Stimulated activated CD4-positive, alpha-beta T cell treated with anti-CD3 and anti-CD28 coated beads, Interleukin-2, amount 100 ng/mL, for 24 hours (primary cell): ENCODE measurements at regions not wholly inside any gene's neighbourhood (a gene's known extent, or its start where the extent isn't known, plus 50 kb on each side); places are given as distances from the start of the nearest gene placed in this dataset.

Source experiments
- DNase-seq, 2 donors: peaks; one replicate each; pipeline ENCODE4 v3.0.0-alpha.2; 2020

DNA sequence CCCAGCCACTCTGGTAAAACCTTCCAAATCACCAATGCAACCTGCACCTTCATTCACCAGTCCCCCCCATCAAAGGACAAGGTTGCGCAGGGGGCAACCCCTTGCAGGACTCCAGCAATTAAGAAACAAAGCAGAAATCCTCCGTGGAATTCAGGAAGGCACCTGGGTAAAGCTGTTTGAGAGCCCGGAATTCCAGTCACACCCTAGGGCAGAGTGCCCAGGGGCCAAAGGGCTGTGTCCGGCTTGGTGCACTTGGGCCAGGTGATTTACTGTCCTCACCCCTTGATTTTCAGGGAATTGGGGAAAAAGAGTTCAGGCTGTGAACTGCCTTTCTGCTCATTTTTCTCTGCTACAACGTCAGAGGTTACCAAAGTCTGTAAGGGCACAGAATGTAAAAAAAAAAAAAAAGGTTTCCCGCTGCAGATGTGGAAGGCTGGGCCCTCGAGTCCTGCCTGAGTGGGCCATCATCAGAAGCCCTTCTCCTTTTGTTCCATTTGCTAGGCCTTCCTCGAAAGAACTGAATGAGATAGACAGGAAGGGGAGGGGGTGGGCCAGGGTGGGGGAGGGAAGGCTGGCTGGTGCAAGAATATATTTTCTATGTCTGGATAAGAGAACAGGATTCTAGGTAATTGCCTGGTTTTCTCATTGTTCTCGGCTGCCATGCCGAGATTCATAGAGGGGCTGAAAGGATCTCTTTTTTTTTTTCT, 266.5 kb upstream of the PSMD7 start:
- no peak for DNase-seq

DNA sequence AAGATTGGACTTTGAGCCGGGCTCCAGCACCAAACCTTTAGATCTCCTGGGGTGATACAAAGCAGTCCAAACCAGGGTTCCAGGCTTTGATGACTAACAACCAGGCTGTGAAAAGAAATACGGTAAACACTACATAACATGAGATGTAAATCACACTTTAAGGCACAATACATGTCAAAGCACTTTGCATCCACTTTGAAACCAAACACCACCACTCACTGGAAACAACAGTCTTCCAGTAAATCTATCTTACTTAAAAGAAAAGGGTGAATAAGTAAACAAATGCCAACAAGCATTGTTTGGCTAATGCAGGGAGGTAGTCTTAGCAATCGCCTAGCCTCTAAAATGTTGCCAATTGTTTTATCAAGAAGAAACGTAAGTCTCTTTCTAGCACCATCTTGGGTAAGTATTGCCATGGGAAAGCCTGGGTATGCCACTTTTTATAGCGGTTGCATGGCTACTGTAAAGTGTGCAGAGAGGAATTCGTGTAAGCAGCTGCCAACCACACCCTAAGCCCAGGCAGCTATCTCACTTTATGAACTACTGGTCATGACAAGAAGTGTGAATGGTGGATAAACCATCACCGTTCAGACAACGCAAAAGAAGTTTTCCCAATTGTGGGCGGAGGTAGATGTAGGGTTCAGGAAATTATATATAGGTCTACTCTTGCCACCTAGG, 267.4 kb upstream of the PSMD7 start:
- no peak for DNase-seq

DNA sequence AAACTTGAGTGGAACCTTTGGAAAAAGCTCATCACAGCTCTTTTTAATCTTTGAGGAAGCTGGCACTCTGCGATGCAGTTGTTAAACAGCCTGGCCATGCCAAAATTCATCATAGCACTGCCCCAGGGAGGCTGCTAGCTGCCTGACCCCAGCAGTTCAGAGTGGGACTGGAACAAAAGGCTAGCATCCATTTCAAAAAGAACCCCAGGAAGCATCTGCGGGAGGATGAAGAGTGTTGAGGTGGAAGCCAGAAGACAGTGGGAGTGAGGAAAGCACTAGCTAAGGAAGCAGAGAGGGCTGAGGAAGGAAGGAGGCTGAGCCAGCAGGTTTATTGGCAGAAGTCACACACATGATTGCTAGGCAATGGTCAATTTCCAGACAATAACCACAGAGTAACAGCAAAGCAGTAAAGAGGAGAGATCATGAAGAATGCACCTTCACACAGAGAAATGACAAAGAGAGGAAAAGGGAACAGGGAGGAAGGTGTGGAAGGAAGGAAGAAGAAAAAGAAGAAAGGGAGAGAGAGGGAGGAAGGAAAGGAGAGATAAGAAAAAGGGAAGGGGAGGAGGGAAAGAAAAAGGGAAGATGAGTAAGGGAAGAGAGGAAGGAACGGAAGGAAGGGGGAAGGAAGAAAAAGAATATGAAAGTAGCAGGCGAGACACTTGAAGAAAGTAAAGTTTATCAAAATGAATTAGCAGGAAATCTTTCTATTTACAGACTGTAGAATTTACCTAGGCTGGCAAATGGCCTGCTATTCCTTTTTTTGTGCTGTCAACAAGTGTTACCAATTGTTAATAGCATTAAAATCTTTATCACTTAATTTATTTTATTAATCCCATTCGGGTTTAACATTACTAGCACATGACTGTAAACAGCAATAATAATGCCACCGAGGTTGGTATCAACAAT, 270.0 kb upstream of the PSMD7 start:
- DNase-seq: no peak

DNA sequence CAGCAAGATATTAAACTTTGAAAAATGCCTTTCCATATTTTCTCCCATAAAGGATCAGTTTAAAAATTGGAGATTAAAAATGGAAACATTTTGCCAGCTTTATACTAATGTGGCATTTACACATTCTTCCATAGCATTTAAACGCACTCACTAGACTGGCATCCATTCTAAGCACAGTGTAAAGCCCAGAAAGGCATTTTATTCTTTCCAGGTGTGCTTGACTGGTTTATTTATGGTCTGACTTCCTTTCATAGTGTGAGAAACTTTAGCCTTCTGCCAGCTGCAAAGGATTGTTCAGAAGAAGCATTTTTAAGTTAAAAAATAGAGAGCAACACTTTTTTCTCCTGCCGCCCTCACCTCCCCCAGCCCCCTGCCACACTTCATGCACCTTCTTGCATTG, 271.7 kb upstream of the PSMD7 start:
- DNase-seq: no peak

DNA sequence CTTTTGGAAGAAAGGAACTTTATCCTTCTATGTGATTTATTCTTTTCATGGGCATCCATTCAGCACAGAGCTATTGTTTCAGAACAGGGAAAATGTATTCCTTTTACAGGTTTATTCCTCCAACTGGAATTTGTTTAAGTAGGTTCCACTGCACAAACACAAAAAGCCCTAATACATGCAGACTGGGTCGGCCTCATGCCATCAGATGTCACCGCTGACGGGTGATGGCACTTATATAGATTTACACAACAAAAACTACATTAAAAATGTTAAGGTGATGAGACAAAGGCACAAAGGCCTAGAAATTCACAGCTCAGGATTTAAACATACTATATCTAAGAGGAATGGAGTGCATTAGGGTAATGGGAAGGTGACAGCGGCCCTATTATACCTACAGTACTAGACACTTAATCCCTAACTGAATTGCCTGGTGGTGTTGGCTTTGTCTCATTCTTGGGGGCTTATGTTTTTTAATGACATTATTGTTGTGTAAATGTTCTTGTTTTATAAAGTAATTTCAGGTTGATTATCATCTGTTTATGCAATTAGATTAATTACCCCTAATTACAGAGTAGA, 276.4 kb upstream of the PSMD7 start:
- no peak for DNase-seq

DNA sequence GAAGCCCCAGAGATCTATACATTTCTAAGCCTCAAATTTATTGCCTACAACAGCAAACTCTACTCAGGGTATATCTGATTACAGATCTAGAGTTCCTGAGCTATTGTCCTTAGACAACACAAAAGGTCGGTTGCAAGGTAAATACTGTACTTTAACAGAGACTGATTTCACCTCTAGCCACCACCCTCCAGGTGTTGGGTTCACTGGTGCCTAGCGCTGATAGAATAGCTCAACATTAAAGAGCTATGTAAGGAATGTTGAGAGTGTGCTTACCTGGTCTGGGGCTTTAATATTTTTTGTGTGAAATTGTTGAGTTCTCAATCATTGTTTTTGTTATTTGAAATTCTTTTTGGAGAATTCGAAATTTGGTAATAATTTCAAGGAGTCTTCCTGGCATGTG, 277.0 kb upstream of the PSMD7 start:
- DNase-seq: no peak

DNA sequence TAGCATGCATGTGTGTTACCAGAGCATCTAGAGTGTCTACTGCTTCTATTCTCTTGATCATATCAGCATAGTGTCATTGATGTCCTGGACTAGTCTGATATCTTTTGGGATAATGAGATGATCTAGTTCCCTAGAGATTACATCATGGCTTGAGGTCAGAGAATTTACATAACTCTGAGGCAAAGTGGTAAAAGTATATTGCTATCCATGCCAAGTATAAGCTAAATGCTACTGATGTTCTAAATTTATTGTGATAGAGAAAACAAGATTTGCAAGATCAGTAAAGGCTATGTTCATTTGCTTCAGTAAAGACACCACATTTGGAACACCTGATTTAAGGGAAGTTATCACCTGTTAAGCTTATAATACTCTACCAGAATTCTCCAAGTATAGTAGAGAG, 280.7 kb upstream of the PSMD7 start:
- DNase-seq: no peak

DNA sequence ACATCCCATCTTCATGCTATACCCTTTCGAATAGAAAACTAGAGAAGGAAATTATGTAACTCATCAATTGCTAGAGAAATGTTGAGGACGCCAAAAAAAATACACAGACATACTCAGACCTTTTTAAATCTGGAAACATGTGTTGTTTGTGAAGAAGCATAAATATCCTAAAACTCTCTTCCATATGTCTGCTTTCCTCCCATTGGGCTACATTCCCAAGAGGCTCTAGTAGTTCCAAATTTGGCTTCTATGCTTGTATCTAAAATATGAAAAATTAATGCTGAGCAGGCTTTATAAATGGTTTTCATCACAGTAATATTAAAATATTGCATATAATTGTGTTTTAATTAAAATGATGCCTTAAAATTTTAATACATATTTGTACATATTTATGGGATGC, 297.9 kb upstream of the PSMD7 start:
- DNase-seq: no peak

DNA sequence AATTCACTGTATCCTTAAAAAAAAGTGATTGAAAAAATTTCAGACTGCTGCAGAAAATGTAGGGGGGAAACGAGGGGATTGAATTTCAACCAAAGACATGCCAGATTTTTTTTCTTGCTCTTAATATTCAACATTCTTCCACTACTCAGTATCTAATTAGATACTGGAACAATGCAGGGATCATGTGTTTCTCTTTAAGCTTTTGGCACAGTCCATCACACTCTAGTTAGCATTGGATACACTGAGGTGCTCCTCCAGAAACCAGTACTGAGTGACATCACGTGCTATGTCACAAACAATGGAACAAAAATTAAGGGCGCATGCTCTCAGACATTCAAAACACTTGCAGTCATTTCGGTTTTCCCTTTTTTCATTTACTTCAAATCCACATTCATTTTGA, 298.6 kb upstream of the PSMD7 start:
- no peak for DNase-seq

DNA sequence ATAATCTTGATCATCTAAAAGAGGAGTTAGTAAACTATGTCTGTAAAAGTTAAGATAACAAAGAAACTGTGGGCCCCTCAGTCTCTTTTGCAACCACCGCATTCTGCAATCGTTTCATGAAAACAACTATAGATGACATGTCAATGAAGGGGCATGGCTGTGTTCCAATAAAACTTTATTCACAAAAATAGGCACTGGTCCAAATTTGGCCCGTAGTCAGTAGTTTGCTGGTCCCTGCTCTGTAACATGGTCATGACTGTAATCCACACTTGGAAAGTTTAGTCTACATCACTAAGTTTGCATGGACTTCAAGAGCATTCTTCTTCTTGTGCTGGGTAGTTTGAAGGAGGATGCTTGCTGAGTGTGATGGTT, 299.3 kb upstream of the PSMD7 start:
- DNase-seq: no peak

DNA sequence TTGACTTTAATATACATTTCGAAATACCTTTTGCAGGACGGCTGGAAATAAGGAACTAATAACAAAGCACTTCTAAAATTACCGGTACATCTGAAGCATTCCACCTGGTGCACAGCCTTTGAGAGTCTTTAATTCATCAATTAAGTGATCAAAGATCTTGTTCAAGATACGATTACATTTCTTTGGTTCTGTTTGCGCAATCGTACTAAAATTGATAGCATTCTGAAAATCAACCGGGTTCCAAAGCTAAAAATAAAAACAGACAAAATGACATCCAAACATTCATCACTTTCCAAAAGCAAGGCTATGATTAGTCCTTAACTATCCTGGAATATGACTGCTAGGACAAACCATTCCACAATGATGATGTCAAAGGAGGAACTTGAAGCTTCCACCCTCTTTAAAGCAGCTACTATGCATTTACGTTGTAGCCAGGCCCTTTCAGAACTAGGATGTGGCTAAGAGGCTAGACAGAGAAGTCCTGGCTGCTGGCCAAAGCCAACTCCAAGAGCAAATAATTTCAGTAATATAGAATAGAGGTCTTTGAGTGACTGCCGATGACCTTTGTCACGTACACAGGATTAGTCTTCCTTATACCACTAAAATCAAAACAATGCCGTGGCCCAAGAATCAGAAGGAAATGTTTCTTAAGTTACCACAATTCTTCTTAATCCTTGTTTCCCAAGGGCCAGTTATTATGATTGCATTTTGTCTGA, 299.8 kb upstream of the PSMD7 start:
- DNase-seq: no peak

DNA sequence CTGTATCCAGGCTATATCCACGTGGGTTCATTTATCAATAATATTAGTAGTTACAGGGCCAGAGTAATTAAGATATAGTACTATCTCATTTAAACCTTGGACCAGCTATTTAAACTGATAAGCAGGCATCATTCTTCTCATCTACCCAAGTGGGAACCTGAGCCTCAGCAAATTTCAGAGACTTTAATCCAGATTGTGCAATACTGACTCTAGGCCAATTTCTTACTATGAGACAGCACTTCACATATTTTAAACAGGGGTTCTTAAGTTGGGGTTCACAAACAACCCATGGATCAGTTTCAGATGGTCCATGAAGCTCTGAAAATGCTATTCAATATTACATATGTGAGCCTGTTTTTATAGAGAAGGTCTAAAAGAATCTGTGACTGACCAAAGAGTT, 302.7 kb upstream of the PSMD7 start:
- no peak for DNase-seq

DNA sequence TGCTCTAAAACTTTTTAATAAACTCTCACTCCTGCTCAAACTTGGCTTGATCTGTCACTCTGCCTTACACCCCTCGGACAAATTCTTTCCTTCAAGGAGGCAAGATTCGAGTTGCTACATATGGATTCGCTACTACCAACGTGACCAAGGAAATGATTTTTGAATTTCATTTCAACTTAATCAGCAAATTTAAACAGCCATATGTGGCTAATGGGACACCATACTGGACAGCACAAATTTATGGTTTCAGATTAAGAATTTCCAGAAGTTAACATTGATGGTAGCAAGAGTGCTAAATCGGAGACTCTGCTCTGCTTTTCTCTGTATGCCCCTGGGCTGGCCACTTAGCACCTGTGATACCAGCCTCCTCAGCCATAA, 318.2 kb upstream of the PSMD7 start:
- DNase-seq: no peak

DNA sequence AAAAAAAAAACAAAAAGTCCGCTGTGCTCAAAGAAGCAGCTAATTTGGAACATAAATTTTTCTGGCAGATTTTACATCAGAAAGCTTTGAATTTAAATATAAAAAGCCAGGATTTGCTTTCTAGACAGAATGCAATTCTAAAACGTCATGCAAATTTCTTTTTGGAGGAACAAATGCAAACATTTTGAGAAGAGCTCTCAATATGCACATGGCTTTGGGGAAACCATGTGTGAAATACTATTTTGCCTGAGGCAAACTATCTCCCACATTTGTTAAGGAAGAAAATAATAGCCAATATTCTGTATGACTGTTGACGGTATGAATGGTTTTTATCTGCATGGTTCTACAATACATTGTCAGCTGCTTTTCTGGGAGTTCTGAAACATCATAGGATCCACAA, 320.0 kb upstream of the PSMD7 start:
- DNase-seq: no peak

DNA sequence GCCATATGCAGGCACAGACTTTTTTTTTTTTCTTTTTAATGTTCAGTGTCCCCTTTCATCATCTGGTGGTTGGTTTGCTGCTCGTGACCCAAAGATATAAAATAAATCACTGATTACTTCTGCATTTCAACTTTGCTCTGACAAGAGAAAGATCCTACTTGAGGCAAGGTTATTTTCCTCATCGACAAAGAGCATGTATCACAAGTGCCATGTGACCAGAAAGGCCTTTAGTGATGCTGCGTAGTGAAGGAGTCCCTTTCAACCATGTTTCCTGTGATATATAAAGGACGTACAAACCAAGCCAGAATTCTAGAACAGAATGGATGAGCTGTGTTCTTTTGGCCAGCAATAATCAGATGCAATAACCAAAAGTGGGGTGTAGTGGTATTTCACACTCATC, 323.4 kb upstream of the PSMD7 start:
- no peak for DNase-seq

DNA sequence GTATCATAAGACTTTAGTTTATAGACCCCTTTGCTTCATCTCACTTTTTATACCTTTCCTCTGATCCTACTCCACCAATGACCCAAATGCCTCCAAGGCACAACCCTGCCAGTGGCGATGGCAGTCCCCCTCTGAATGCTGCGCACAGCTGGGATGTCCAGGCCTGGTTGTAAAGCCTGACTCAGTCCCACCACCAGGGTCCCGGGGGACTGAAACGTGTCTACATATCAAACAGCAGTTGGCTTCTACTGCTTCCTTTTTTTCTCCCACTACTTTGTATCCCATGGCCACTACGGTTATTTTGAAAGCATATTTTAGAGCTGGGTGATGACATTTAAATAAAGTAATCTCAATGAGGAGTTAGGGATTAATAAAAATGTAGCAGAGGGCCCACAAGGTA, 329.8 kb upstream of the PSMD7 start:
- no peak for DNase-seq

DNA sequence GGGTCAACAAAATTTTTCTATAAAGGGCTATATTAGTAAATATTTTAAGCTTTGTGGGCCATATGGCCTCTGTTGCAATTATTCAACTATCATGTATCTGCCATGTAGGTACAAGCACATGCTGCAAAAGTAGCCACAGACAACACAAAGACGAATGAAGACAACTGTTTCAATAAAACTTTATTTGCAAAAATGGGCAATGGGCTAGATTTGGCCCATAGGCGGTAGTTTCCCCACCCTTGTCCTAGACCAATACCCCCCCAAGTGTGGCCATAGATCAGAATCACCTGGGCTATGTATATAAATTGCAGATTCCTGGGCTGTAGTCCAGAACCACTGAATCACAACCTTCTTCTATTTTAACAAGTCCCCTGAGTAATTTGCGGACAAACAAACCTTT, 331.0 kb upstream of the PSMD7 start:
- no peak for DNase-seq

DNA sequence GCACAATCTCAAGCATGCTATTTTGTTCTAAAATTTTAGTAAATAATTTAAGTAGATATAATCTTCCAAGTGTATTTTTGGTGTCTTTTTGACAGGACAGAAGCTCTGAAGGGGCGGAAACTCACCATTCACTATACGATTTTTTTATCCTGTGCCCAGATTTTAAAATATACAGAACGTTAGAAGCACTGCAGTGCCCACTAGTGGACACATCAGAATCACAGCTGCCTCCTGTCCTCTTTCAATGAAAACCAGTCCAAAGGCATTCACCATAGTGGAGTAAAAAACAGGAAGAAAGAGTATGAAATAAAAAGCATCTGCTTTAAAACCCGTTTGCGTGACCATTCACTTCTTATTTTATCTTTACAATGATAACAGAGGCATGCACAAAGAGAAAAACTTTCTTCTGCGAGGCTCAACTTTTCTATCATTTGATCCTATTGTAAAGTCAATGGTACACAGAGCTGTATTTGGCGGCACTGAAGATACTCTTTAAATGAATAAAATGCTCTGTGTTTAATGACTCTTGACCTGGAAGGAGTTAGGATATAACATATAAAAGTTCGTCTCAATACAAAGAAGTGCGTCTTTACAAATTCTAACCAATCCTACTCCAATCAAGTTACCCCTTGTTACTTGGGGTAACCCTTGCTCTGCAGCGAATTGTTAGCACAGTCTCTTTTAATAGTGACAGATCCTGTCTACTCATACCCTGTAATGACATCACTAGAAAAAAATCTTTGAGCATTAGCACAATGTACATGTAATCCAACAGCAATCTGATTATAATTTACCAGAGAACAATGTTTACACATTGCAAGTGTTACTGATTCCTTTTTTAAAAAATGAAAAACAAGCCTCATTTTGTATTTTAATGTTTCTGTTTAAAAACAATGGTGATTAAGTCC, 339.8 kb upstream of the PSMD7 start:
- peak; percentile 23 to 45 for DNase-seq

DNA sequence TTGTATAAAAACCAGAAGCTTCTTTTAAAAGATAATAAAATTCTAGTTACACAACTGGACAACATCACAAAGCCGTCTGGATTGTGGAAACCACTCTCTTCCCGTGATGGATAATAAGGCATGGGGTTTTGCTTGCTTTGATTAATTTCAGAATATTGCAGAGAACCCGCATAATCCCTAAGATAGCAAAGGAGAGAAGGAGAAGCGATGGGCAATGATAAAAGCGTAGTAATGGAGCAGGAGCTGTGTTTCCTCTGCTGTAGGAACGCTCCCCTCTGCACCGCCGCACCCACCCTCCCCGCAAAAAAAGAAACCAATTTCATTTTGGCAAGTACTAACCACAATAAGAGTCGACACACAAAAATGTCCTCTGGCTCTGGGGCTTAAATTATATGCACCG, 340.9 kb upstream of the PSMD7 start:
- no peak for DNase-seq

DNA sequence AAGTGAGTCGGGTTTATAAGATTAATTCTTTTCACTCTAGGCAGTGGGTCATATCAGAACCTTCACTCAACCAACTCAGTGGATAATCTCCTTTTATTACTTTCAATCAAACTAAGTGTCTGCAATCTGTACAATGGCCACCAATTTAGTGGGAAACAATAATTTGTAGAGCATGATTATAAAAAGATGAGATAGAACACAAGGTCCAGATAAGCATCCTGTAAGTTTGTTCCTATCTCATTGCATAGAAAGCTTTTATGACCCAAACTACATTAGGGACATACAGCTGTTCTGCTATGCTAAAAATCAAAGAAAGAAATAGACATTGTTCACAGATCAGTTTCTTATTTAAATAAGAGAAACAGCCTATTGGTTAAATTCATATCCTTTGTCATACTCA, 341.4 kb upstream of the PSMD7 start:
- no peak for DNase-seq

DNA sequence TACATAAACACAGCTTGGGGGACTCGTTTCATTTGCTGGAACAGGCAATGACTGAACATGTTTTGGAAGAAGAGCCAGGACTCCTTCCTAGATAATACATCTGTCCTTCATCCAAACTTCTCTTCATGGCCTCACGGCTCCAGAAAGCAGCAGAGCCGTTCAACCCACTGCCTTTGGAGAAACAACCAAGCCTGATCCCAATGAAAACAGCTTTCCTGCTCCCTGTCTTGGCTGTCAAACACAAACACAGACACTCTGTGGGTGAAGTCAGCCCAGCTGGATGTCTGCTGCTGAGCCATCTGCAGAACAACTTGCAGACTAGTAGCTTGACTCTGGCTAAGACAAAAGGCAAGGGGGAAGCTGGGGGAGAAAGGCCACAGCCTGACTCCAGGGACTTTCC, 345.1 kb upstream of the PSMD7 start:
- no peak for DNase-seq
